HG02981 (cell line): ENCODE measurements at regions not wholly inside any gene's neighbourhood (a gene's known extent, or its start where the extent isn't known, plus 50 kb on each side); places are given as distances from the start of the nearest gene placed in this dataset.
"Not testable (repeated sequence)": the region's sequence is repeated elsewhere in the genome, so short reads cannot be mapped to it uniquely, and the experiment has no call there.

Source experiments
- ATAC-seq: cut with Tn5 transposase; IDR thresholded peaks from one replicate; pipeline ENCODE4 v1.9.1; 2021; ENCODE audit warnings: mild to moderate bottlenecking, moderate library complexity; ENCODE audit not compliant: unreplicated experiment

DNA sequence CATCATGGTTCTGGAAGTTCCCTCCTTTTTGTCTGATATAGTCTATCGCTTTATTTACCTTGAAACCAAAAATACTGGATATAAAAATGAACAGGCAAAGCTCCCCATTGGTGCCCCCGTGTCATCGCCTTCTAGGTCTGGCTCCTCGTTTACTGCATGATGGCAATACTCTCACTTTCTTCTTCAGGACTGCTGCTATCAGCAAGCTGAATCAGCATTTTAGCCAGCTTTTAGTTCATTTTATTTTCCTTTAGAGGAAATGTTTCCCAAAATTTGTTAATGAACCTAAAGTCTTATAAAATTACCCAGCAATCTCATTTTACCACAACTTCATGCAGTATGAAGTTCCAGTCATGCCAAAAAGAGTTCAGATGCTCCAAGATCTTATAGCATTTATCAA, 80.5 kb downstream of the ZIC3 start:
- ATAC-seq = no peak

DNA sequence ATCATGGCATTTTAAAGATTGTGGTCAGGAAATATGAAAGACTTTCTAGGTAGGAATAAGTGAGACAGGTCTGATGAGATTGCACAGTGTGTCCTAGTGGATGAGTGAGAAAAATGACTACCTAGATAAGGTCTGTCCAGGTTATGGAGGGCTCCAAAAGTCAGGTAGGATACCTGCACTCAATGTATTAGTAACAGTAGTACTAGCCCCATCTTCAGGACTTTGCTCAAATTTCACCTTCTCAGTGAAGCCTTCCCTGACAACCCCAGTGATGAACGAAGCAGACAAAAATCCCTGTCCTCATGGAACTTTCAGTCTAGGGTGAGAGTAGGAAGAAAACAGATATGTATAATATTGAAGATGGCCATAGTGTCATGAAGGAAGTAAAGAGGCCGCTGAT, 85.7 kb downstream of the ZIC3 start:
- ATAC-seq = no peak

- no peak for ATAC-seq
These were observed 86.2 kb downstream of the ZIC3 start for GRCh38 chrX:137652086-137652485.

DNA sequence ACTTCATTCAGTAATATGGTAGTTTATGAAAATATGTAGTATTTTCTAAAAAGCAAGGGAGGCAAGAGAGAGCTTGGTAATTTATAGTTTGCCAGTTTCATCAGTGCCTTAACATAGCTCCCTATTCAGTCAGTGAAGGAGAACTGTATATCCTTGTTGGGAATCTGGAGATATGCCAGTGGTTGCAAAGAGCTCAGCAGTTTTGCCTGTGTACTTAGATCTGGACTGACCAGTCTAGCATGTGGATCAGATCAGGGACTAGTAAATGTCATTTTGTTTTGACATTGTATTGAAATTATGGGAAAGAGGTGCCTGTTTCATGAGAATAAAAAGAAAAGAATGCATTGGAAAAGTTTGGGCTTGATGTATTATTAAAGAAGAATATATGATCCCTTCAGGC, 88.6 kb downstream of the ZIC3 start:
- no peak for ATAC-seq

DNA sequence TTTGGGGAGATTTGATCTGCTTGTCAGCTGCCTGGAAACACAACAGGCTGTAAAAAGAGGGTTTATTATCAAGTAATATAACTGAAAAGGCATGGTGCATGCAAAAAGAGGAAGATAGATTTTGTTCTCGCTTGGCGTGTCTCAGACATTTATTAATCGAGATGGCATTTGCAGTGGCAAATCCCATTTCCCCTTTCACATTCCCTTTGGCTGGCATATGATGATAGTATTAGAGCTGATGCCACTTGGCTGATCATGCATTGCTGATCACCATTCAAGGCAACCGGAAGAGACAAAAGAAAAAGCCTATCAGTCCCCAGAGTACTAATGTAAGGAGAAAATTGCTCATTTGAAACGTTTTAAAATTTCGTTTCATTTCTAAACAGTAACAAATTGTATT, 101.8 kb downstream of the ZIC3 start:
- ATAC-seq = no peak

DNA sequence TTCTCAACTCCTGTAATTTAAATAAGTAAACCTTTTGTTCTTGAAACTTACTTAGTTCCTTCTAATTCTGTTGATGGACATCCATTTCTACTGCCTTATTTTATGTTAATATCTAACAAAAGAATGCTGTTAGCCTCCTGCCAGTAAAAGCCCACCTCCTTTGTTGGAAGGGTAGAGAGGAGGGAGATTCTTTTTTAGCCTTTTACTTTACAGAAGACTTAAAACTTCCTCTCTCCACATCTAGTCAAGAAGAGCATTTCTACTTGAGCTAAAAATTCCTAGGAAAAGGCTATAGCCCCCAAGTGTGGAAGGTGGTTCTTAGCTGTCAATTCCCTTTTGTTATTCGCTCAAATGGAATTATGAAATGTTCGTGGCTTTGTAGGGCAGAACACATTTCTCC, 118.7 kb downstream of the ZIC3 start:
- no peak for ATAC-seq

DNA sequence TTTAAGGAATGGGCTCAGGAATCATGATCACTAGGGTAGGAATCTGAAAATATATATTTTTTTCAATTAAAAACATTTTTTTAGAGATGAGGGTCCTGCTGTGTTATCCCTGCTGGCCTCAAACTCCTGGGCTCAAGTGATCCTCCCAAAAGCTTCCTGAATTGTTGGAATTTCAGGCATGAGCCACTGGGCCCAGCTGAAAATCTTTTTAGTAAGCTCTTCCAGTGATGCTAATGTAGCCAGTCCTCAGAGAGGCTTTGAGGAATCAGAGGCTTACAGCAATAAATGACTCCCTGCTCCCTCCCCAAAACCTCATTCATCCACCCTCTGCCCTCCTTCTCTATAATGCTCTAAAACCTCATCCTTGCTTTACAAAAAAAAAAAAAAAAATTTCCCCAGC, 129.5 kb downstream of the ZIC3 start:
- no peak for ATAC-seq

GRCh38 chrX:137707348-137707747, 141.4 kb downstream of the ZIC3 start:
- ATAC-seq = no peak

- no peak for ATAC-seq
These were observed 176.9 kb downstream of the ZIC3 start for GRCh38 chrX:137742846-137743245.

DNA sequence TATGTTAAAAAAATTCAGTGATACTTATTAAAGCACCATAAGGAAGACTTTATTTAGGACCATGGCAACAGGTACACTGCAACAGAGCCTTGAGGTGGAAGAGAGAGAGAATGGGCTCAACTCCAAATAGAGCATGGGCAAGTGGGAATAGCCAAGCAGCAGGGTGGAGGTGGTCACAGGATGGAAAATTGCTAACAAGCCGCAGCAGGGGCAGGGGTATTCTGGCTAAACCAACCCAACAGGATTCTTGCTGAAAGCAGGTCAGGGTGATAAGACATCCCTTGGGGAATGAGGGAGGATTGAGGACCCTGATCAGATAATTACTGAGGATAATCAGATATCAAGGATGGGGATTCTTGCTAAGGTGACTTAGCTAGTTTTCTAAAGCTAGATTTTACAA, 177.5 kb downstream of the ZIC3 start:
- no peak for ATAC-seq

GRCh38 chrX:137746289-137746688, 180.4 kb downstream of the ZIC3 start:
- no peak for ATAC-seq

- ATAC-seq = no peak
These were observed 181.5 kb downstream of the ZIC3 start for GRCh38 chrX:137747244-137748043.

GRCh38 chrX:137748827-137749226, 182.9 kb downstream of the ZIC3 start:
- no peak for ATAC-seq

DNA sequence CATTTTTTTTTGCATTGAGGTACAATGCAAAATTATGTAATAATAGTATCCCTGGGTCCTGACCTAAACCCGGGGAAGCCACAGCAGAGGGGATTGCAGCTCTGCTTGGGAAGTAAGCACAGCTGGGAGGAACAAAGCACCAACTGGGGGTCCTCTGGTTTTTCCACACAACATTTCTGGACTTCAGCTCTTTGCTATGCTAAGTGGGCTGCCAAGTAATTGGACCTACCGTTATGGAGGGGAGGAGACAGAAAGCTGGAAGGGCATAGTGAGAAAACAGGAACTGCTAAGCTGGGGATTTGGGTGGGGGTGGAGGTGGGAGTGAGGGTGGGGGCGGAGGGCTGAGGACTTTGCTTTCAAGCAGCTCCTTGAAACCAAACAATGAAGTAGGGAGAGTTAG, 183.3 kb downstream of the ZIC3 start:
- ATAC-seq = no peak

DNA sequence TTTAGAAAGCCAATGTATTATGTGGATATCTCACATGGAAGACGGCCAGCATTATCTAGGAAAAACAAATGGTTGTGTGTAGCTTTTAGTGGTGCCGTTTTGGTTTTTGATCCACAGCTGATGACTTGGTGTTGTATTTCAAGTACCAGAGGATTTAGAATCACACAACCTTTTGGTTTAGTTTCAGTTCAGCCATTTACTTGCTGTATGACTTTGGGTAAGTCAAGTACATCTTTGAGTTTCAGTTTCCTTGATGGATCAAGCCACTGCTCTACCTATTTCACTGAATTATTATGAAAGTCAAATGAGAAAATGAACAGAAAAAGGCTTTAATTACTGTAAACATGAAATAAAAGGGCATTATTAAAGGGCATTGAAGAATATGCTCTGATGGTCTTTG, 205.6 kb downstream of the ZIC3 start:
- ATAC-seq = no peak

GRCh38 chrX:137792214-137792613, 226.3 kb downstream of the ZIC3 start:
- ATAC-seq = no peak

DNA sequence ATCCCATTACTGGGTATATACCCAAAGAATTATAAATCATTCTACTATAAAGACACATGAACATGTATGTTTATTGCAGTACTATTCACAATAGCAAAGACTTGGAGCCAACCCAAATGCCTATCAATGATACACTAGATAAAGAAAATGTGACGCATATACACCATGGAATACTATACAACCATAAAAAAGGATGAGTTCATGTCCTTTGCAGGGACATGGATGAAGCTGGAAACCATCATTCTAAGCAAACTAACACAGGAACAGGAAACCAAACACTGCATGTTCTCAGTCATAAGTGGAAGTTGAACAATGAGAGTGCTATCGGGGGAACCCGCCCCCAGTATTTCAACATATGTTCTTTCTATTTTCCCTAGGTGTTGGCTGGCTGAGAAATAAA, 232.0 kb downstream of the ZIC3 start:
- ATAC-seq = not testable (repeated sequence)

DNA sequence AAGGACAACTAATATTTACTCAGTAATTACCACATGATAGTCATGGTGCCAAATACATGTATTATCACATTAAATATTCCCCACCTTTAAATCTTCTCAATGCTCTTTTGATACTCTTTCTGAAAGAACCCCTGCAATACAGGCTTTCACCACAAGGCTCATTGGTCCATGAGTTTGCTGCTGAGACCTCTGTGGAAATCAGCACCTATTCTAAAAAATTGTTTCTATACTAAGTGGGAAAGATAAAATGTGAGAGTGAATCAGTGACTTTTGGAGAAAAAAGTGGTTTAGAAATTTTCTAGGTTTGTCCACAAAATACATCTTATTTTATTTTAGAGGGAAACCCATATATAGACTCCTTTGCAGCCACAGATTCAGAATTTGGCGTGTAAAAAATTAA, 257.3 kb downstream of the ZIC3 start:
- ATAC-seq = no peak

DNA sequence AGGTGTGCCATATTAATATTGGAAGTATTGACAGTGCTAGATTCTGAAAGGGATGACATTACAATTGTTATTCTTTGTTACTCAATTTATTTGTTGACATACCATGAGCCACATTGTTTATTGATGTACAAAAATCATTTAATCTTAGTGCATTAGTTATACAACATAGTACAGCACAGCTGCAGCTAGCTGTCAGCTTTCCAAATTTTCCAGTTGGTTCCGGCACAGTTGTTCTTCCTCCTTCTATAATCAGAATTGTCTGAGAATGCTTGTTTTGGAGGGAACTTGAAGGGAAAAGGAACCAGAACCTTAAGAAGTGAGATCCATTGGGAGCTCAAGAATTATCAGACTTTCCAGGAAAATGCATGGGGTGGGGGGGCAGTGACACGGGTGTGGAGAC, 281.4 kb downstream of the ZIC3 start:
- ATAC-seq = no peak

DNA sequence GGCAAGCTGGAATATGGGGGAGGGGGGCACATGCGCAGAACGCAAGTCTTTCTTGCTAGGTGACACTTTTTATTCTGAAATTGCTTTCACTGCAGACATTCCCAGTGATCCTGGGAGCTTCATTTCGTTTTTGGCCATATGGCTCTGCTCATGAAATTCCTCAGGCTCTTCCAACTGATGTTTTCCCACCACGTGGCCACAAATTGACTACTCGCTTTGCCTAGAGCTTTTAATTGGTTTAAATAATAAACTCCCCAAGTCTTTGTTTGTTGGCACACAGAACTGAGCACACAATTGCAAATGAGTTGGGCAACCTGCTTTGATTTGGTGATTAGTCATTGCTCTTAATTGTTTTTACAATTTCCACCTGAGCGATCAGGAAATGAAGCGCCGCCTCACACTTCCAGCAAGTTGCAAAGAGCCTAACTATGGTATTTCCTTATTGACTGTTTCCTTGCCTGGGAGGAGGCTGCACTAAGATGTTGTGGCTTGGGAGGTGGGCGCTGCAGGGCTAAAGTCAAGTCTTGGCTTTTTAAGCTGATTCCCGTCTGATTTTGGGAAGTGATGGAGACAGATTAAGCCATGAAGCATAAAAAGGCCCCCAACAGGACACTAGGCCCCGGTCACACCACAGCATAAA, 282.5 kb downstream of the ZIC3 start:
- no peak for ATAC-seq

GRCh38 chrX:137852502-137852901, 286.6 kb downstream of the ZIC3 start:
- ATAC-seq = no peak

DNA sequence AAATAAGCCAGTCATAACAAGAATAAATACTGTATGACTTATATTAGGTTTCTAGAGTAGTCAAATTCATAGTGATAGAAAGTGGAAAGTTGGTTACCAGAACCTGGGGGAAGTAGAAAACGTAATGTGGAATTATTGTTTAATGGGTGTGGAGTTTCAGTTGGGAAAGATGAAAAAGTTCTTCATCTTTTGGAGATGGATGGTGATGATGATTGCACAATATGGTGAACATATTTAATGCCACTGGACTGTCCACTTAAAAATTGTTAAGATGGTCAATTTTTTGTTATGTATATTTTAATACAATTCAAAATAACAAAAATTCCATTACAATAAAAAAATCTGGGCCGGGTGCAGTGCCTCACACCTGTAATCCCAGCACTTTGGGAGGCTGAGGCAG, 289.6 kb downstream of the ZIC3 start:
- ATAC-seq = no peak

- no peak for ATAC-seq
These were observed 292.2 kb downstream of the ZIC3 start for GRCh38 chrX:137858106-137858505.
